ENCODE measurements at regions not wholly inside any gene's neighbourhood (a gene's known extent, or its start where the extent isn't known, plus 50 kb on each side); places are given as distances from the start of the nearest gene placed in this dataset.

- no peak for DNase-seq (ENCODE audit: low read depth in 2 of 2)
These were observed 490.2 kb downstream of the TLL1 start for GRCh38 chr4:166363198-166363597.

- no peak for DNase-seq (ENCODE audit: low read depth in 2 of 2)
These were observed 493.0 kb downstream of the TLL1 start for GRCh38 chr4:166366012-166366411.

- DNase-seq (ENCODE audit: low read depth in 2 of 2) = no peak
These were observed 504.5 kb downstream of the TLL1 start for GRCh38 chr4:166377578-166377977.

- no peak for DNase-seq (ENCODE audit: low read depth in 2 of 2)
These were observed 513.7 kb downstream of the TLL1 start for GRCh38 chr4:166386491-166387360.

GRCh38 chr4:166391501-166391900 lies 518.5 kb downstream of the TLL1 start:
- DNase-seq (ENCODE audit: low read depth in 2 of 2) = no peak

GRCh38 chr4:166399021-166399420 lies 526.0 kb downstream of the TLL1 start:
- no peak for DNase-seq (ENCODE audit: low read depth in 2 of 2)

- no peak for DNase-seq (ENCODE audit: low read depth in 2 of 2)
These were observed 527.3 kb downstream of the TLL1 start for GRCh38 chr4:166400270-166400894.

GRCh38 chr4:166413356-166413755 lies 540.3 kb downstream of the TLL1 start:
- no peak for DNase-seq (ENCODE audit: low read depth in 2 of 2)

GRCh38 chr4:166414431-166414830 lies 541.4 kb downstream of the TLL1 start:
- DNase-seq (ENCODE audit: low read depth in 2 of 2) = no peak

- DNase-seq (ENCODE audit: low read depth in 2 of 2) = no peak
These were observed 542.7 kb downstream of the TLL1 start for GRCh38 chr4:166415749-166416148.

- DNase-seq (ENCODE audit: low read depth in 2 of 2) = no peak
These were observed 548.6 kb downstream of the TLL1 start for GRCh38 chr4:166421556-166422156.

GRCh38 chr4:166422475-166422874 lies 549.4 kb downstream of the TLL1 start:
- DNase-seq (ENCODE audit: low read depth in 2 of 2) = peak in 1 of 2 experiments; percentile 41

- no peak for DNase-seq (ENCODE audit: low read depth in 2 of 2)
These were observed 553.3 kb downstream of the TLL1 start for GRCh38 chr4:166426300-166426863.

GRCh38 chr4:166432125-166432524 lies 559.1 kb downstream of the TLL1 start:
- no peak for DNase-seq (ENCODE audit: low read depth in 2 of 2)

- DNase-seq (ENCODE audit: low read depth in 2 of 2) = no peak
These were observed 559.8 kb downstream of the TLL1 start for GRCh38 chr4:166432842-166433241.

GRCh38 chr4:166435449-166435848 lies 562.4 kb downstream of the TLL1 start:
- peak; percentile 59 to 61 for DNase-seq (ENCODE audit: low read depth in 2 of 2)

GRCh38 chr4:166458756-166459155 lies 585.7 kb downstream of the TLL1 start:
- DNase-seq (ENCODE audit: low read depth in 2 of 2) = no peak

- DNase-seq (ENCODE audit: low read depth in 2 of 2) = no peak
These were observed 586.6 kb downstream of the TLL1 start for GRCh38 chr4:166459621-166460020.

- DNase-seq (ENCODE audit: low read depth in 2 of 2) = no peak
These were observed 587.9 kb downstream of the TLL1 start for GRCh38 chr4:166460769-166461550.

GRCh38 chr4:166481055-166481454 lies 608.0 kb downstream of the TLL1 start:
- DNase-seq (ENCODE audit: low read depth in 2 of 2) = no peak

GRCh38 chr4:166481739-166482138 lies 608.7 kb downstream of the TLL1 start:
- DNase-seq (ENCODE audit: low read depth in 2 of 2) = no peak

GRCh38 chr4:166482758-166483157 lies 609.7 kb downstream of the TLL1 start:
- no peak for DNase-seq (ENCODE audit: low read depth in 2 of 2)

All from fibroblast of skin of left biceps (primary cell).